ENCODE measurements at regions not wholly inside any gene's neighbourhood (a gene's known extent, or its start where the extent isn't known, plus 50 kb on each side); places are given as distances from the start of the nearest gene placed in this dataset.
"Not testable (repeated sequence)": the region's sequence is repeated elsewhere in the genome, so short reads cannot be mapped to it uniquely, and the experiment has no call there.

DNA sequence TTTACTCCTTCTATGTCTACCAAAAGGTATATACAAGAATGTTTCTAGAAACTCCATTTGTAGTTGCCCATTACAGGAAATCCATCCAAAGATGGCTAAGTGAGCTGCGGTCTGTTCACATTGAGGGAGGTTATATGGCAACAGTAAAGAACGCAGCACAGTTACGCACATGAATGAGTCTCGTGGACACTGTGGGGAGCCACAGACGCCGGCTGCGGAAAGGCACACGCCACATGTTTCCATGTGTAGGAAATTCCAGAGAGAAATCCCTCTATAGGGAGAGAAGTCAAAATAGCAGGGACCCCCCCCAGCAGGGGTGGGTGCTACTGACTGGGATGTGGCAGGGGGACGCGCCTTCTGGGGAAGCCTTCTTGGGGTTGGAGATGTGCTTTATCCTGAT lies 139.0 kb upstream of the NCOR2 start:
- DNase-seq (ENCODE audit: low read depth): no peak

GRCh38 chr12:124705545-124706138 lies 138.2 kb upstream of the NCOR2 start:
- DNase-seq (ENCODE audit: low read depth): no peak

DNA sequence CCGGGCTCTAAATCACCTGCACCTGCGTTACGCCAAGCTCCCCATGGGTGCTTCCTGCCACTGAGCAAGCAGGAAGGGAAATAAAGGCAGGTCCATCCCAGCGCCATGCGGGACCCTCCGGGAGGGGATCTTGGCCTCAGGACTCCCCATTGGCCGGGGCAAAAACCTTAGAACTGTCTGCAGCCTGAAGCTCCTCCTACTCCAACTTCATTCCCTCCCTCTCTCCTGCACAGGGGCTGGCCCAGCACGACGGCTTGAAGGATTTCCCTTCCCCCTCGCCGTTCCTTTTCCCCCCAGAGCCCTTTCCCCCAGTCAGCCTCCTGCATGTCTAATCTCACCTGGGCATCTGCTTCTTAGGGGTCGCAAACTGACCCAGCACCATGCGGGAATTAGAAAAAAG lies 137.2 kb upstream of the NCOR2 start:
- DNase-seq (ENCODE audit: low read depth): no peak

GRCh38 chr12:124703856-124704255 lies 136.4 kb upstream of the NCOR2 start:
- no peak for DNase-seq (ENCODE audit: low read depth)

DNA sequence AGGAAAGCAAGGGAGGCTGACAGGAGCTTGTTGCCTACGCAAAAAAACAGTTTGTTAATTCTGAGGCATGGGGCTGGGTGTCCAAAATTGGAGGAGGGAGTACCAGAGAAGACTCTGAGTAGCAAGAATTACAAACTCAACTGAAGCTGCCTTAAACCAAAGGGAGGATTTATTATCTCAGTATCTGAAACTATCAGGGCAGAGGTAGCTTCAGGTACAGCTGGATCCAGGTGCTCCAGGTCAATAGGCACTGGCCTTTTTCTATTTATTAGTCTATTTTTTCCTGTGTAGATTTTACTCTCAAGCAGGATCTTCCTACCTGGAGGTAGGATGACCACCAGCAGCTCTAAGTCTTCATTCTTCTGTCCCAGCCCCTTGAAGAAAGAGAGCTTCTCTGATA lies 135.3 kb upstream of the NCOR2 start:
- DNase-seq (ENCODE audit: low read depth): no peak

GRCh38 chr12:124700810-124701592 lies 133.6 kb upstream of the NCOR2 start:
- DNase-seq (ENCODE audit: low read depth): no peak

DNA sequence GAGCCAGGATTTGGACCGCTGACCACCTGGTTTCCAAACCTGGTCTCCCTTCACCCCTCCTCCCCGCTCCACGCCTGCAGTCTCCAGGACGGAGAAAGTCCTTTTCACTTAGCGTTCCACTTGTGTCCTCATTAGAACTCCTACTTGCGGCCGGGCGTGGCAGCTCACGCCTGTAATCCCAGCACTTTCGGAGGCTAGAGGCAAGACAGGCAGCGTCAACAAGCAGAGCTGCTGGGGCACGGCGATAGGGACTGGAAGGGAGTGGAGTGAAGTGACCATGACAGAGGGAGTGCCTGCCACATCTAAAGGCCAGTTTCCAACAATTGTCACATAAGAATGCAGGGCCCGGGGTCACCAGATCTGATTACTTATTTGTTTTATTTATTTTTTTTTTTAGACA lies 132.5 kb upstream of the NCOR2 start:
- DNase-seq (ENCODE audit: low read depth): no peak

DNA sequence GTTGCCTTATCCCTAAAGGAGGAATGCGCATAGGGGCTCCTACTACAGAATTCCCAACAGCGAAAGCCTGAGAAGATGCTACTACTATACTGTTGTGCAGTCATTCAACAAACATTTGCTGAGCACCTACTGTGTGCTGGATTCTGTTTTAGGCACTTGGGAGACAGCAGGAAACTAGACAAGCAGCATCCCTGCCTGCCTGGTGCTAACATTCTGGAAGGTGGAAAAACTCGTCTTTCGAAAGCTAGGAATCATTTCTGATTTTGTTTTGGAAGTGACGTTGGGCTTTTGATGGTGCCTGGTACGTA lies 131.5 kb upstream of the NCOR2 start:
- no peak for DNase-seq (ENCODE audit: low read depth)

DNA sequence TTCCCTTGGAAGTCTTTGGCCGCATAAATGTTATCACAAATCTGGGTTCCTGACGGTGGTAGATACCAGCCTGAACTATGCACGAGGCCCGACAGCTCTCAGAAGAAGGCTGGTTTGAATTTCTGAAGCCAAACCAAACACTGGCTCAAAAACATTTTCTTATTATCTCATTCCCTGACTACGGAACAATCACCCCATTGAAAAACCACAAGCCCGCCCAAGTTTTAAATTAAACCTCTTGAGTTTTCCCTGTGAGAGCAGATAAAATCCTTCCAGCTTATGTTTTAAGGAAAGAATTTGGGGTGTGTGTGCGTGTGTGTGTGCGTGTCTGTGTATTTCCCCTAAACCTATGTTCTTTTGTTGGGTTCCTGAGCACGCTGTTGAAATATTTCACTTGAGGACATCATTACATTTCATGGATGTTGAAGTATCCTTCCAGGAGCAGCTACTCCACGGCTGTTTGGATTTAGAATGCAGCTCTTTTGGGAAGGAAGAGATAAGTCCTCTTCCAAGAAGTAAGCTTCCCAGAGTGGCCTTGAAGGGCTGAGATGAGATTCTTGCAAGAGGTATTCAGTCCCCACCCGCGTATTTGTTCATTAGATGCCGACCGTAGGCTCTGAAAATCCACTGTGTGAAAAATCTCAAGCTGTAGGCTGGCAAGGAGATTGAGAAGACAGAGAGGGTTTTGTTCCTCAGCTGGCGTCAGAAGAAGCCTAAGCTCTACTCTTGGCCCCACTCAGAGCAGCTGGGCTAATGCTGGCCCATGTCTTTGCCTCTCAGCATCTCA lies 131.0 kb upstream of the NCOR2 start:
- peak; percentile 80 for DNase-seq (ENCODE audit: low read depth)

- not testable (repeated sequence) for DNase-seq (ENCODE audit: low read depth)
Observed at GRCh38 chr12:124697722-124698121, 130.3 kb upstream of the NCOR2 start.

- no peak for DNase-seq (ENCODE audit: low read depth)
Observed at GRCh38 chr12:124696693-124697476, 129.5 kb upstream of the NCOR2 start.

DNA sequence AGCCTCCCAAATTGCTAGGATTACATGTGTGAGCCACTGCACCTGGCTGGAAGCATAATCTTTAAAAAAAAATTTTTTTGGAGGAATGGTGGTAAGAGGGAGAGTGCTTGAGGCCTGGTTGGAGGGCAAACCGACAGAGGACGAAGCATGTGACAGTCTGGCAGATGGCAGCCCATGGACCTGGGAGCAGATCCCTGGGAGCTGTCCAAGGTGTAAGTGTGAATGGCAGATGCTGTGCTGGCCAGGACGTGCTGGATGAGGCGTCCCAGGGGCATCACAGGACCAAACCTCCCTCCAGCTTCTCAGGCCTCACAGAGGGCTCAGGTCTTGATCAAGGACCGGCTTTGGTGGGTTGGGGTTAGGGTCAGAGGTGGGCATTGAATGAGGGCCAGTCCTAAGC lies 128.4 kb upstream of the NCOR2 start:
- DNase-seq (ENCODE audit: low read depth): no peak

DNA sequence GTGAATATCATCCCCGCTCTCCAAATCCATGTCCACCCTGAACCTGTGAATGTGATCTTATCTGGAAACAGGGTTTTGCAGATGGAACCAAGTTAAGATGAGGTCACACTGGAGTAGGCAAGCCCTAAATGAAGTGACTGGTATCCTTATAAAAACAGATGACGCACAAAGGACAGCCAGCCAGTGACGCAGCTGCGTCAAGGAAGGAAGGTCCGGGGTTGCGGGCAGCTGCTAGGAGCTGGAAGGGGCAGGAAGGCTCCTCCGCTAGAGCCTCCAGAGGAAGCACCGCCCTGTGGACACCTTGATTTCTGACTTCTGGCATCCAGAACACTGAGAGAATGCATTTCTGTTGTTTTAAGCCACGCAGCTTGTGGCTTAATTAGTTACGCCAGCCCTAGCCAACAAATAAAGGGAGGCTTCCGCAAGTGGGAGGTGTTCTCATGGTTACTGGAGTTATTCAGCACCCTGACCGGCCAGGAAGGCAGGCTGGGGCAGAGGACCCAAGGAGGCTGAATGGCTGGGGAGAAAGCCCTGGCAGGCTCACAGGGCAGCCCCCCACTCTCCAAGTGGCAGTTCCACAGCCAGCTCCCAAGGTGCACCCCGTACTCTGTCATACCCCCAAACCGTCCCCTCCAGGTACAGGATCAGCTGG lies 127.6 kb upstream of the NCOR2 start:
- peak; percentile 53 for DNase-seq (ENCODE audit: low read depth)

GRCh38 chr12:124694250-124694649 lies 126.8 kb upstream of the NCOR2 start:
- no peak for DNase-seq (ENCODE audit: low read depth)

- no peak for DNase-seq (ENCODE audit: low read depth)
Observed at GRCh38 chr12:124693111-124693723, 125.8 kb upstream of the NCOR2 start.

- DNase-seq (ENCODE audit: low read depth): no peak
Observed at GRCh38 chr12:124692443-124692842, 125.0 kb upstream of the NCOR2 start.

DNA sequence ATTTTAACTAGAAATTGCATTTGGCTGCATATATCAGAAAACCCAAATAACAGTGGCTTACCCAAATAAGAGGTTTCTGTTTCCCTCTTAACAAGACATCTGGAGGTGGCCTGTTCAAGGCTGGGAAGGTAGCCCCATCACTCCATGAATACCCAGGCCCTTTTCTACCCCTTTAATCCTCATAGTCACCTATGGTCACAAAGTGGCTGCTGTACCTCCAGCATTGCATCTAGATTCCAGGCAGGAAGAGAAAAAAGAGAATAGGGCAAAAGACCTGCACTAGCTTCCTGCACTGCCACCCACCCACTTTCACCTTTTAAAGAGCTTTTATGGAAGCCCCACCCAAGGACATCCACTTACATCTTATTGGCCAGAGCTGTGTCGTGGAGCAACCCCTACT lies 124.0 kb upstream of the NCOR2 start:
- DNase-seq (ENCODE audit: low read depth): no peak

DNA sequence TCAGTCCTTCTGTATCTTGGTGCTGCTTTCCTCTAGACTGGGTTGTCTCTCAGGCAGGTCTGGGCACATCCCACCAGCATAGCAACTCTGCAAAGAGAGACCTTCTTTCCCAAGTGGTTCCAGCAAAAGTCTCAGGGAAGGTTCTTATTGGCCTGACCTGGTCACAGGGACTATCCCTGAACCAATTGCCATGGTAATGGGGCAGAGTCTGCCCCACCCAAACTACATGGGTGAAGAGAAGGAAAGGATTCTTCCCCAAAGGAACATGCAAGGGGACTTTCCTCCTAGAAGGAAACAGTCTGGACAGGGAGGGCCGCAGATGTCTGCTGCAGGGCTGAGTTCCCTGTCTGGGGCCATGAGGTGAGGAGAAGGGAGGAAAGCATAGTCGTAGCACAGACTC lies 122.2 kb upstream of the NCOR2 start:
- DNase-seq (ENCODE audit: low read depth): no peak

DNA sequence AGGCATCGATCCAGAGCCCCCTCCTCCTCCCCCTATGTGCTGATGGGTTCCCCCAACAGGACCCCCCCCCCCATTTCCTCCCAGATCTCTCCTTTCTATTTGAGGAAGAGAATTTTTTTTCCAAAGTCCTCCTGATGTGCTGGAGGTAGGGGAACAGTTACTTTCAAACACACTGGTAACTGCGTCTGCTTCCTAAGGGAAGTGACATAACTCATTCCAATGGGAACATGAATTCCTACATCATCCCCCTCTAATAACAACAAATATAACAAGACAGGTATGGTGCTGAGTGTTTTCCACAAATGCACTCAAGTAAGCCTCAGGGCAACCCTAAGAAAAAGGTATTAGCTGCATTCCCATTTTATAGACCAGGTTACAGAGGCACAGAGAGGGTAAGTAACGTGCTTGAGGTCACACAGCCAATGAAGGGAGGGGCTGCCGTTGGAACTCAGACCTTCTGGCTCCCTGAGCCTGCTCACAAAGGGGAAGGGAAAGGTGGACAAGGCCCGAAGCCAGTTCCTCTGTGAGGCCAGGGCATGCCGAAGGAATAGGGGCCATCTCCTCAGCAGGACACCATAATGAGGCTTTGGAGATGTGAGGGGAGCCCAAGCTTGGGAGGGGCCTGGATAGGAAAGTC lies 121.1 kb upstream of the NCOR2 start:
- DNase-seq (ENCODE audit: low read depth): no peak

GRCh38 chr12:124687917-124688316 lies 120.5 kb upstream of the NCOR2 start:
- peak; percentile 26 for DNase-seq (ENCODE audit: low read depth)
